SK-N-SH (cell line): ENCODE measurements at regions not wholly inside any gene's neighbourhood (a gene's known extent, or its start where the extent isn't known, plus 50 kb on each side); places are given as distances from the start of the nearest gene placed in this dataset.

Source experiments
- NFIC ChIP-seq: IDR thresholded peaks from 2 replicates; pipeline ENCODE4 v1.4.0; 2012; ENCODE audit warnings: borderline replicate concordance
- RAD21 ChIP-seq: IDR thresholded peaks from 2 replicates; pipeline ENCODE4 v1.6.1; 2012; ENCODE audit warnings: mild to moderate bottlenecking, low read length
- SMC3 ChIP-seq: IDR thresholded peaks from 2 replicates; pipeline ENCODE4 v1.6.1; 2012; ENCODE audit warnings: low read depth, low read length, improper control_type of control experiment
- TEAD4 ChIP-seq: IDR thresholded peaks from 2 replicates; pipeline ENCODE4 v1.4.0; 2012; ENCODE audit warnings: mild to moderate bottlenecking, borderline replicate concordance; ENCODE audit not compliant: insufficient read depth
- TF ChIP-seq, protein P1 (sequence below): IDR thresholded peaks from 2 replicates; pipeline ENCODE4 v1.4.0; 2012; ENCODE audit warnings: low read depth, borderline replicate concordance
- TF ChIP-seq, protein P2 (sequence below): fragments of 200-600 bp; sonication (generic); IDR thresholded peaks from 2 replicates; pipeline ENCODE4 v1.6.1; 2017; ENCODE audit warnings: antibody characterized with exemption, mild to moderate bottlenecking, moderate library complexity
- TF ChIP-seq, protein P3 (sequence below): IDR thresholded peaks from 2 replicates; pipeline ENCODE4 v1.4.0; 2012; ENCODE audit warnings: low read depth
- TF ChIP-seq, protein P4 (sequence below): fragments of 150-350 bp; IDR thresholded peaks from 2 replicates; pipeline ENCODE4 v1.6.1; 2017; ENCODE audit warnings: antibody characterized with exemption, low read length, low read depth, borderline replicate concordance

DNA sequence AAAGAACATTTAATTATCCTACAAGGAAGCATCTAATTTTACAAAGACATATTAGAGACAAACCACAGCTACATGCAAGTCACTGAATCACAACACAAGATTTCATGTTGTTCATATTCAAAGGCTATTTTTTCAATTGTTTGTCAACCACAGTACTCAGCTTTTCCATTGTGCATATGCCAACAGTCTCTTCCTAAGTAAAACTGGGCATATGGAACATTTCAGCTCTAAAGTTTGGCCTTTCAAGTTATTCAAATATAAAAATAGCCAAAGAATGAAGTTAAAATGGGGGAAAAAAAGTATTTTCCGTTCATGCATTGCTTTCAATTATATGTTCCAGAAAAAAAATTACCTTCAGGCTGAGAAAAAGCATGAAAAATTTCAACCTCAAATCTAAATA is 537.9 kb downstream of the PLXDC2 start:
- TF ChIP-seq, protein P1, sequence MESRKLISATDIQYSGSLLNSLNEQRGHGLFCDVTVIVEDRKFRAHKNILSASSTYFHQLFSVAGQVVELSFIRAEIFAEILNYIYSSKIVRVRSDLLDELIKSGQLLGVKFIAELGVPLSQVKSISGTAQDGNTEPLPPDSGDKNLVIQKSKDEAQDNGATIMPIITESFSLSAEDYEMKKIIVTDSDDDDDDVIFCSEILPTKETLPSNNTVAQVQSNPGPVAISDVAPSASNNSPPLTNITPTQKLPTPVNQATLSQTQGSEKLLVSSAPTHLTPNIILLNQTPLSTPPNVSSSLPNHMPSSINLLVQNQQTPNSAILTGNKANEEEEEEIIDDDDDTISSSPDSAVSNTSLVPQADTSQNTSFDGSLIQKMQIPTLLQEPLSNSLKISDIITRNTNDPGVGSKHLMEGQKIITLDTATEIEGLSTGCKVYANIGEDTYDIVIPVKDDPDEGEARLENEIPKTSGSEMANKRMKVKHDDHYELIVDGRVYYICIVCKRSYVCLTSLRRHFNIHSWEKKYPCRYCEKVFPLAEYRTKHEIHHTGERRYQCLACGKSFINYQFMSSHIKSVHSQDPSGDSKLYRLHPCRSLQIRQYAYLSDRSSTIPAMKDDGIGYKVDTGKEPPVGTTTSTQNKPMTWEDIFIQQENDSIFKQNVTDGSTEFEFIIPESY: no peak
- TF ChIP-seq SMC3: no peak
- TF ChIP-seq, protein P2, sequence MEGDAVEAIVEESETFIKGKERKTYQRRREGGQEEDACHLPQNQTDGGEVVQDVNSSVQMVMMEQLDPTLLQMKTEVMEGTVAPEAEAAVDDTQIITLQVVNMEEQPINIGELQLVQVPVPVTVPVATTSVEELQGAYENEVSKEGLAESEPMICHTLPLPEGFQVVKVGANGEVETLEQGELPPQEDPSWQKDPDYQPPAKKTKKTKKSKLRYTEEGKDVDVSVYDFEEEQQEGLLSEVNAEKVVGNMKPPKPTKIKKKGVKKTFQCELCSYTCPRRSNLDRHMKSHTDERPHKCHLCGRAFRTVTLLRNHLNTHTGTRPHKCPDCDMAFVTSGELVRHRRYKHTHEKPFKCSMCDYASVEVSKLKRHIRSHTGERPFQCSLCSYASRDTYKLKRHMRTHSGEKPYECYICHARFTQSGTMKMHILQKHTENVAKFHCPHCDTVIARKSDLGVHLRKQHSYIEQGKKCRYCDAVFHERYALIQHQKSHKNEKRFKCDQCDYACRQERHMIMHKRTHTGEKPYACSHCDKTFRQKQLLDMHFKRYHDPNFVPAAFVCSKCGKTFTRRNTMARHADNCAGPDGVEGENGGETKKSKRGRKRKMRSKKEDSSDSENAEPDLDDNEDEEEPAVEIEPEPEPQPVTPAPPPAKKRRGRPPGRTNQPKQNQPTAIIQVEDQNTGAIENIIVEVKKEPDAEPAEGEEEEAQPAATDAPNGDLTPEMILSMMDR: no peak
- no peak for TF ChIP-seq NFIC
- TF ChIP-seq, protein P3, sequence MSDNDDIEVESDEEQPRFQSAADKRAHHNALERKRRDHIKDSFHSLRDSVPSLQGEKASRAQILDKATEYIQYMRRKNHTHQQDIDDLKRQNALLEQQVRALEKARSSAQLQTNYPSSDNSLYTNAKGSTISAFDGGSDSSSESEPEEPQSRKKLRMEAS: no peak
- TF ChIP-seq RAD21: no peak
- TF ChIP-seq, protein P4, sequence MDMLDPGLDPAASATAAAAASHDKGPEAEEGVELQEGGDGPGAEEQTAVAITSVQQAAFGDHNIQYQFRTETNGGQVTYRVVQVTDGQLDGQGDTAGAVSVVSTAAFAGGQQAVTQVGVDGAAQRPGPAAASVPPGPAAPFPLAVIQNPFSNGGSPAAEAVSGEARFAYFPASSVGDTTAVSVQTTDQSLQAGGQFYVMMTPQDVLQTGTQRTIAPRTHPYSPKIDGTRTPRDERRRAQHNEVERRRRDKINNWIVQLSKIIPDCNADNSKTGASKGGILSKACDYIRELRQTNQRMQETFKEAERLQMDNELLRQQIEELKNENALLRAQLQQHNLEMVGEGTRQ: no peak
- TF ChIP-seq TEAD4: no peak
